OCI-LY3 (cell line): ENCODE measurements at regions not wholly inside any gene's neighbourhood (a gene's known extent, or its start where the extent isn't known, plus 50 kb on each side); places are given as distances from the start of the nearest gene placed in this dataset.

Experiments used
- CTCF ChIP-seq: fragments of 200-600, 300-600 bp; sonication (generic); IDR thresholded peaks from 2 replicates; pipeline ENCODE4 v1.5.1; 2014; ENCODE audit warnings: antibody characterized with exemption, low read length, low read depth
- EZH2phosphoT487 ChIP-seq: fragments of 200-600 bp; shearing (Covaris generic); IDR thresholded peaks from 2 replicates; pipeline ENCODE4 v1.6.1; 2018; ENCODE audit warnings: antibody characterized with exemption, mixed run types, low read depth

GRCh38 chr1:82223091-82223490 lies 422.4 kb downstream of the ADGRL2 start:
- TF ChIP-seq CTCF (no peak), EZH2phosphoT487 (no peak)
